WTC11 (cell line): ENCODE measurements at regions not wholly inside any gene's neighbourhood (a gene's known extent, or its start where the extent isn't known, plus 50 kb on each side); places are given as distances from the start of the nearest gene placed in this dataset.
A peak's percentile ranks its signal among the peaks of the same experiment; 100 is the strongest.

Experiments
- ATAC-seq: fragments of 200-7000 bp; cut with Tn5 transposase; 2 replicates; pipeline ENCODE4 v1.10.0; 2021; ENCODE audit warnings: mild to moderate bottlenecking, moderate library complexity
- CTCF ChIA-PET: fragments of 300-600 bp; sonication (Branson Sonifier 250); formaldehyde crosslinking; loops from one replicate; lab custom pipeline; 2021; ENCODE audit warnings: antibody characterized with exemption; lab: Charles Lee
- POLR2A ChIA-PET: fragments of 350-600 bp; sonication (Branson Sonifier 250); formaldehyde crosslinking; loops from one replicate; lab custom pipeline; 2021; ENCODE audit warnings: antibody characterized with exemption; lab: Charles Lee
- DNase-seq: peaks from one replicate; pipeline ENCODE4 v3.0.0; 2021; ENCODE audit warnings: low spot score
- H3K27ac Mint-ChIP-seq: 2 replicates; pipeline ENCODE4 v1.8.0; 2021; ENCODE audit warnings: mixed read lengths
- H3K27me3 Mint-ChIP-seq: 2 replicates; pipeline ENCODE4 v1.8.0; 2021; ENCODE audit warnings: low read depth, mild to moderate bottlenecking, moderate library complexity, mixed read lengths
- H3K36me3 Mint-ChIP-seq: 2 replicates; pipeline ENCODE4 v1.8.0; 2021; ENCODE audit warnings: mixed read lengths
- H3K4me1 Mint-ChIP-seq: 2 replicates; pipeline ENCODE4 v1.8.0; 2022; ENCODE audit warnings: mixed read lengths
- H3K4me3 Mint-ChIP-seq: 2 replicates; pipeline ENCODE4 v1.8.0; 2021; ENCODE audit warnings: mild to moderate bottlenecking, moderate library complexity, mixed read lengths
- H3K9me3 Mint-ChIP-seq: 2 replicates; pipeline ENCODE4 v1.8.0; 2021; ENCODE audit warnings: mixed read lengths
- ATF2 ChIP-seq: sonication (generic); formaldehyde crosslinking; IDR thresholded peaks from 2 replicates; pipeline ENCODE4 v1.8.1; 2022; ENCODE audit warnings: low read depth, missing genetic modification reagents, borderline replicate concordance
- CDX4 ChIP-seq: fragments of 250-450 bp; sonication (Bioruptor Pico); IDR thresholded peaks from 2 replicates; pipeline ENCODE4 v1.9.0; 2021; ENCODE audit warnings: moderate library complexity, mild to moderate bottlenecking, inconsistent platforms, borderline replicate concordance
- E2F5 ChIP-seq: sonication (generic); formaldehyde crosslinking; IDR thresholded peaks from 2 replicates; pipeline ENCODE4 v1.8.1; 2022; ENCODE audit warnings: mild to moderate bottlenecking, moderate library complexity, missing genetic modification reagents
- EMX1 ChIP-seq: fragments of 250-450 bp; sonication (Bioruptor Pico); IDR thresholded peaks from 2 replicates; pipeline ENCODE4 v1.8.0; 2021; ENCODE audit warnings: mild to moderate bottlenecking
- ESRRA ChIP-seq: sonication (generic); formaldehyde crosslinking; IDR thresholded peaks from 2 replicates; pipeline ENCODE4 v1.8.1; 2022; ENCODE audit warnings: mild to moderate bottlenecking, missing genetic modification reagents, borderline replicate concordance
- IRF2 ChIP-seq: sonication (generic); formaldehyde crosslinking; IDR thresholded peaks from 2 replicates; pipeline ENCODE4 v1.8.0; 2022; ENCODE audit warnings: low read depth, missing genetic modification reagents, borderline replicate concordance
- KAT7 ChIP-seq: sonication (generic); formaldehyde crosslinking; IDR thresholded peaks from 2 replicates; pipeline ENCODE4 v1.8.1; 2023; ENCODE audit warnings: missing genetic modification reagents, mild to moderate bottlenecking, borderline replicate concordance
- NFE2L1 ChIP-seq: sonication (generic); formaldehyde crosslinking; IDR thresholded peaks from 2 replicates; pipeline ENCODE4 v1.8.1; 2023; ENCODE audit warnings: missing genetic modification reagents
- NFYB ChIP-seq: sonication (generic); formaldehyde crosslinking; conservative IDR thresholded peaks from 2 replicates; pipeline ENCODE4 v1.8.0; 2022; ENCODE audit warnings: low read depth, missing genetic modification reagents
- PRDM15 ChIP-seq: sonication (generic); formaldehyde crosslinking; IDR thresholded peaks from 2 replicates; pipeline ENCODE4 v1.8.0; 2022; ENCODE audit warnings: missing genetic modification reagents
- RORB ChIP-seq: fragments of 250-450 bp; sonication (Bioruptor Pico); IDR thresholded peaks from 2 replicates; pipeline ENCODE4 v1.9.0; 2021; ENCODE audit warnings: mild to moderate bottlenecking
- SMAD4 ChIP-seq: sonication (generic); formaldehyde crosslinking; IDR thresholded peaks from 2 replicates; pipeline ENCODE4 v1.8.0; 2022; ENCODE audit warnings: mild to moderate bottlenecking, missing genetic modification reagents
- TEAD1 ChIP-seq: sonication (generic); formaldehyde crosslinking; IDR thresholded peaks from 2 replicates; pipeline ENCODE4 v1.8.0; 2022; ENCODE audit warnings: mild to moderate bottlenecking, missing genetic modification reagents
- USF2 ChIP-seq: sonication (generic); formaldehyde crosslinking; IDR thresholded peaks from 2 replicates; pipeline ENCODE4 v1.8.1; 2023; ENCODE audit warnings: mild to moderate bottlenecking, missing genetic modification reagents, moderate library complexity
- ZMAT4 ChIP-seq: fragments of 250-450 bp; sonication (Bioruptor Pico); IDR thresholded peaks from 2 replicates; pipeline ENCODE4 v1.9.0; 2021; ENCODE audit warnings: mild to moderate bottlenecking
- ZNF121 ChIP-seq: sonication (generic); formaldehyde crosslinking; IDR thresholded peaks from 2 replicates; pipeline ENCODE4 v1.8.0; 2023; ENCODE audit warnings: missing genetic modification reagents
- ZNF138 ChIP-seq: sonication (generic); formaldehyde crosslinking; conservative IDR thresholded peaks from 2 replicates; pipeline ENCODE4 v1.8.1; 2022; ENCODE audit warnings: mild to moderate bottlenecking, moderate library complexity, missing genetic modification reagents
- ZNF219 ChIP-seq: sonication (generic); formaldehyde crosslinking; IDR thresholded peaks from 2 replicates; pipeline ENCODE4 v1.8.0; 2023; ENCODE audit warnings: missing genetic modification reagents, mild to moderate bottlenecking, borderline replicate concordance
- ZNF317 ChIP-seq: sonication (generic); formaldehyde crosslinking; IDR thresholded peaks from 2 replicates; pipeline ENCODE4 v1.8.1; 2023; ENCODE audit warnings: low read depth, mild to moderate bottlenecking, moderate library complexity, missing genetic modification reagents, borderline replicate concordance
- ZNF396 ChIP-seq: fragments of 250-450 bp; sonication (Bioruptor Pico); IDR thresholded peaks from 2 replicates; pipeline ENCODE4 v1.8.0; 2021; ENCODE audit warnings: mild to moderate bottlenecking, moderate library complexity, borderline replicate concordance
- TF ChIP-seq, protein P1 (sequence below): sonication (generic); formaldehyde crosslinking; IDR thresholded peaks from 2 replicates; pipeline ENCODE4 v1.8.1; 2022; ENCODE audit warnings: low read depth, mild to moderate bottlenecking, moderate library complexity, missing genetic modification reagents, borderline replicate concordance
- TF ChIP-seq, protein P2 (sequence below): sonication (generic); formaldehyde crosslinking; IDR thresholded peaks from 2 replicates; pipeline ENCODE4 v1.8.0; 2022; ENCODE audit warnings: mild to moderate bottlenecking, missing genetic modification reagents
- TF ChIP-seq, protein P3 (sequence below): sonication (generic); formaldehyde crosslinking; IDR thresholded peaks from 2 replicates; pipeline ENCODE4 v1.8.0; 2023; ENCODE audit warnings: mild to moderate bottlenecking, missing genetic modification reagents

GRCh38 chr2:41836948-41837347, 210.9 kb upstream of the PKDCC start:
- Mint-ChIP-seq H3K36me3 (no peaks in the 10 kb centered on the region), H3K9me3 (no peaks in the 10 kb centered on the region), H3K27me3 (peaks cover 11% of the 10 kb centered on the region), H3K4me1 (peaks cover 5% of the 10 kb centered on the region), H3K27ac (no peak overlapping the region), H3K4me3 (no peak overlapping the region)
- CTCF ChIA-PET = interaction anchor here (0.8 kb wide), 1 partner anchor 17 kb away, joined by 3 read pairs; no protein-coding TSS in a partner anchor
- POLR2A ChIA-PET = no interaction called here
- ATAC-seq (no peak), DNase-seq (peak; percentile 70)
- TF ChIP-seq ZNF138 (CRISPR knock-in tag) = peak; percentile 83; the same call in 1 of the 2 replicates
- TF ChIP-seq, protein P1, sequence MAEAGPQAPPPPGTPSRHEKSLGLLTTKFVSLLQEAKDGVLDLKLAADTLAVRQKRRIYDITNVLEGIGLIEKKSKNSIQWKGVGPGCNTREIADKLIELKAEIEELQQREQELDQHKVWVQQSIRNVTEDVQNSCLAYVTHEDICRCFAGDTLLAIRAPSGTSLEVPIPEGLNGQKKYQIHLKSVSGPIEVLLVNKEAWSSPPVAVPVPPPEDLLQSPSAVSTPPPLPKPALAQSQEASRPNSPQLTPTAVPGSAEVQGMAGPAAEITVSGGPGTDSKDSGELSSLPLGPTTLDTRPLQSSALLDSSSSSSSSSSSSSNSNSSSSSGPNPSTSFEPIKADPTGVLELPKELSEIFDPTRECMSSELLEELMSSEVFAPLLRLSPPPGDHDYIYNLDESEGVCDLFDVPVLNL (CRISPR knock-in tag) = peak; percentile 90
- TF ChIP-seq, protein P2, sequence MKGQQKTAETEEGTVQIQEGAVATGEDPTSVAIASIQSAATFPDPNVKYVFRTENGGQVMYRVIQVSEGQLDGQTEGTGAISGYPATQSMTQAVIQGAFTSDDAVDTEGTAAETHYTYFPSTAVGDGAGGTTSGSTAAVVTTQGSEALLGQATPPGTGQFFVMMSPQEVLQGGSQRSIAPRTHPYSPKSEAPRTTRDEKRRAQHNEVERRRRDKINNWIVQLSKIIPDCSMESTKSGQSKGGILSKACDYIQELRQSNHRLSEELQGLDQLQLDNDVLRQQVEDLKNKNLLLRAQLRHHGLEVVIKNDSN (CRISPR knock-in tag) = peak; percentile 87
- 0 out of 2 replicates have a peak, but pooled peaks have one; percentile 42 for TF ChIP-seq E2F5
- no peak for TF ChIP-seq EMX1
- peak; percentile 61 for TF ChIP-seq USF2 (CRISPR knock-in tag)
- peak; percentile 95 for TF ChIP-seq SMAD4 (CRISPR knock-in tag)
- no peak; the same call in 1 of the 2 replicates for TF ChIP-seq PRDM15 (CRISPR knock-in tag)
- no peak for TF ChIP-seq ZMAT4 (CRISPR knock-in tag)
- TF ChIP-seq KAT7 = peak; percentile 78; the same call in 1 of the 2 replicates
- 0 out of 2 replicates have a peak, but pooled peaks have one; percentile 24 for TF ChIP-seq ZNF121 (CRISPR knock-in tag)
- peak; percentile 98 for TF ChIP-seq ZNF219 (CRISPR knock-in tag)
- peak; percentile 92; the same call in 1 of the 2 replicates for TF ChIP-seq ZNF396 (CRISPR knock-in tag)
- TF ChIP-seq, protein P3, sequence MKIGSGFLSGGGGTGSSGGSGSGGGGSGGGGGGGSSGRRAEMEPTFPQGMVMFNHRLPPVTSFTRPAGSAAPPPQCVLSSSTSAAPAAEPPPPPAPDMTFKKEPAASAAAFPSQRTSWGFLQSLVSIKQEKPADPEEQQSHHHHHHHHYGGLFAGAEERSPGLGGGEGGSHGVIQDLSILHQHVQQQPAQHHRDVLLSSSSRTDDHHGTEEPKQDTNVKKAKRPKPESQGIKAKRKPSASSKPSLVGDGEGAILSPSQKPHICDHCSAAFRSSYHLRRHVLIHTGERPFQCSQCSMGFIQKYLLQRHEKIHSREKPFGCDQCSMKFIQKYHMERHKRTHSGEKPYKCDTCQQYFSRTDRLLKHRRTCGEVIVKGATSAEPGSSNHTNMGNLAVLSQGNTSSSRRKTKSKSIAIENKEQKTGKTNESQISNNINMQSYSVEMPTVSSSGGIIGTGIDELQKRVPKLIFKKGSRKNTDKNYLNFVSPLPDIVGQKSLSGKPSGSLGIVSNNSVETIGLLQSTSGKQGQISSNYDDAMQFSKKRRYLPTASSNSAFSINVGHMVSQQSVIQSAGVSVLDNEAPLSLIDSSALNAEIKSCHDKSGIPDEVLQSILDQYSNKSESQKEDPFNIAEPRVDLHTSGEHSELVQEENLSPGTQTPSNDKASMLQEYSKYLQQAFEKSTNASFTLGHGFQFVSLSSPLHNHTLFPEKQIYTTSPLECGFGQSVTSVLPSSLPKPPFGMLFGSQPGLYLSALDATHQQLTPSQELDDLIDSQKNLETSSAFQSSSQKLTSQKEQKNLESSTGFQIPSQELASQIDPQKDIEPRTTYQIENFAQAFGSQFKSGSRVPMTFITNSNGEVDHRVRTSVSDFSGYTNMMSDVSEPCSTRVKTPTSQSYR (CRISPR knock-in tag) = peak; percentile 94
- 0 out of 2 replicates have a peak, but pooled peaks have one; percentile 29 for TF ChIP-seq ZNF317 (CRISPR knock-in tag)
- TF ChIP-seq IRF2 (CRISPR knock-in tag) = peak; percentile 79; the same call in 1 of the 2 replicates
- TF ChIP-seq RORB = no peak
- peak; percentile 56 for TF ChIP-seq NFYB (CRISPR knock-in tag)
- TF ChIP-seq ATF2 = peak; percentile 65; the same call in 1 of the 2 replicates
- TF ChIP-seq ESRRA (CRISPR knock-in tag) = peak; percentile 100
- no peak for TF ChIP-seq CDX4 (CRISPR knock-in tag)
- peak; percentile 93 for TF ChIP-seq NFE2L1 (CRISPR knock-in tag)
- TF ChIP-seq TEAD1 (CRISPR knock-in tag) = peak; percentile 96
